HG03439 (cell line): ENCODE measurements at regions not wholly inside any gene's neighbourhood (a gene's known extent, or its start where the extent isn't known, plus 50 kb on each side); places are given as distances from the start of the nearest gene placed in this dataset.

Experiments
- ATAC-seq: cut with Tn5 transposase; IDR thresholded peaks from one replicate; pipeline ENCODE4 v1.9.1; 2021; ENCODE audit warnings: mild to moderate bottlenecking, moderate library complexity; ENCODE audit not compliant: unreplicated experiment

DNA sequence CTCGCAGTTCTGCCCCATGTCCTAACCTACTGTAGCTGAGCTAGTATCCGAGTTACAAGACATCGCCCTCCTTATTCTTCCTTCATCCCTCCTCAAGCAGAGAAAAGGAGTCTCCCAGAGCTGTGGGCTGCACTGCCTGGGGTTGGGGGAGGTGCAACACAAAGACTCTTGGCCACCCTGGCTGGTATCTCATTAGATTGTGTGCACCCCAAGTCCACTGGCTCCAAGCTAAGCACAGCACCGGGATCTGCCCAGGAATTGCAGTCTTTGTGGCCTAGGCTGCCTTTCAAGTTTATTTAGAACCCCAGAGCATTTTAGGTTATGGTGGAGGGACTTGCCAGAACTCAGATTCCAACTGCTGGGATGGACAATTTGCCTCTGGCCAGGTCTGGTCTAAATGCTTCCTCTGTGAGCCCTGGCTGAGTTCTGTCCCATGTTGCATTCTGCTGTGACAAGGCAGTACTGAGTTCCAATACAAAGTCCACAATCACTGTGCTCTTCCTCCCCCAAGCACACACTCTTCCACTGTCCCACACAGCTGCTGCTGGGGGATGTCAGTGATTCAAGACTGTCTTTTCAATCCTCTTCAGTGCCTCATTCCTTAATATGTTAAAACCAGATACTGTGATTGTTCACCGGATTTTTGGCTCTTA is 169.6 kb upstream of the CLEC14A start:
- no peak for ATAC-seq

DNA sequence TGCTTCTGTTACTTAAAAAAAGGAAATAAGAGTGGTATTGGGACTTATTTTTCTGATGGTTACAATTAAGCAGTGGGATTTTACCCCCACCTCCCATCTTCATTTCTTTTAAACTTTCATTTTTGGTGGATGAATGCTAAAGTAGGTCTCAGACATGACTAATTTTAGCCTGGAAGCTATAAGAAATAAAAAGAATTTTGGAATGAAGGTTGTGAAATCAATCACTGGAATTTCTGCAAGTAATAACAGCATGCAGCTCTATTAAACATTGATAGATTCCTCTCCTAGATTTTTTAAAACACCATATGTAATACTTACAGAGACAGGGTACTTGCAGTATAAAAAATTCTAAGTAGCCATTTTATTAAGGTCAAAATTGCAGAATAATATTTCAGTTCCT is 164.2 kb upstream of the CLEC14A start:
- ATAC-seq, result no peak

DNA sequence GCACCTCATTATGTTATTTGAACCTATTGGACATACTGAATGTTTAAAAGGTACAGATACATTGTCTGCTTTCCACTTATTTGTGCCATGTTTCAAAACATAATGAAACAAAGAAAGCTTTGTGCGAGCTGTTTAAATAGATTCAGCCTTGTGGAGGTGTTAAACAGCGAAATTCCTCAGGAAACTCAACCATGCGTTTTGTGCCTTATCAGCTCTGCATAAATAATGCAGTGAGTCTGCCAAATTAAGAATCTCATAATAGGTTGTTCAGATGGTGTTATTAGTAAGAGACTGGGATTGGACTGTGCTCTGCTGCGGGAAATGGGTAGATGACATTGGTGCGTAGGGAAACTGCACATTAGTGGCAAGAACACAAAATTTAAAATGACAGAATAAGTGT is 163.7 kb upstream of the CLEC14A start:
- no peak for ATAC-seq

DNA sequence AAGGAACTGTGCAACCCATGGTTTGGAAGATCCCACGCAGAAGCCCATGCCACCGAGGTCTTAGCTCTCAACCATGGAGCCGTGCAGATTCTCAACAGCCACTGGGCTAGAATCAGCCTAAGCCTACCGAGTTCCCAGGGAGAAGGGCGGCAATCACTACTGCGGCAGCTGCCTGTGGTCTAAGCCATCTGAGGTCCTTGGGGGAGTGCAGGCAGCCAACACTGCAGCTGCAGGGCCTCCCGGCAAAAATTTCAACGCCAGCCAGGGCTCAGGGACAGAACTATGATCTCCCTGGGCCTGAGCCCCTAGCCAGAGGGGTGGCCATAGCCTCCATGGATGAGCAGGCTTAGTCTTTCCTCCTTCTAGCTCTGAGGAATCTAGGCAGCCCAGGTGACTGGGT is 156.8 kb upstream of the CLEC14A start:
- no peak for ATAC-seq

DNA sequence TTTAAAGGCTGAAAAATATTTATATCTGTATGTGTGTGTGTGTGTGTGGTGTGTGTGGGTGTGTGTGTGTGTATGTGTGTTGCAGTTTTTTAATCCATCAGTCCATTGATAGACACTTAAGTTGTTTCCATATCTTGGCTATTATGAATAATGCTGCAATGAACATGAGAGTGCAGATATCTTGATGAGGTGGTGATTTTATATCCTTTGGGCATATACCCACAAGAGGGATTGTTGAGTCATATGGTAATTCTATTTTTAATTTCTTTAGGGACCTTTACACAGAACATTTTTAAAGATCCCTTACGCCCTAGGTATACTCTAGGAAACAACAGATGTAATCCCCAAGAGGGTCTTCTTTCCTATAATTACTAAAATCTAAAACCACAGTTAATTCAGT is 154.5 kb upstream of the CLEC14A start:
- ATAC-seq, result no peak

DNA sequence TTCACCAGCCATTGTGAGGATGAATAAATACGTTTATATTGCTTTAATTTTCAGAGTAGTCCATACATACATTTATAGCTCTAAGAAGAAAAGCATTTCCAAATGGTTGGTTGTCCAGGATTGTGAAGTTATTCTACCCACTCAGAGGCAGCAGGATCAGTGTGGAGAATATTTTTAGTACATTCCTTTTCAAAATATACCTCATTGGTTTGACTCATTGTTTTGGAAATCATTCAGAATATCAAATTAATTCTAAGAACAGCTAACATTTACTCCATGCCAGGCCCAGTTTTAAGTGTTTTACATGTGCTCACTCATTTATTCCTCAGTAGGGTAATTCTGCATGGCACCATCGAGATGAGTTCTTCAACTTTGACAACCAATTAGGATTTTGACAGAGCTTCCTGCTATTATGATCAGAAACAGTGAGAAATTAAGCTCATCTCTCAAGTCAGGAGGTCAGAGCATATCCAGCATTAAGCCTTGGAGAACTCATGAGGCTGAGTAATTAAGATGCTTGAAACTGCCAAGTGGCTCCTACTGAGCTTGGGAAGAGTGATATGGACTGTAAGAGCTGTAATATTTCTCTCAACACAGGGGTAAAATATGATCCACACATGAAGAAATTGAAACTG is 153.3 kb upstream of the CLEC14A start:
- no peak for ATAC-seq

DNA sequence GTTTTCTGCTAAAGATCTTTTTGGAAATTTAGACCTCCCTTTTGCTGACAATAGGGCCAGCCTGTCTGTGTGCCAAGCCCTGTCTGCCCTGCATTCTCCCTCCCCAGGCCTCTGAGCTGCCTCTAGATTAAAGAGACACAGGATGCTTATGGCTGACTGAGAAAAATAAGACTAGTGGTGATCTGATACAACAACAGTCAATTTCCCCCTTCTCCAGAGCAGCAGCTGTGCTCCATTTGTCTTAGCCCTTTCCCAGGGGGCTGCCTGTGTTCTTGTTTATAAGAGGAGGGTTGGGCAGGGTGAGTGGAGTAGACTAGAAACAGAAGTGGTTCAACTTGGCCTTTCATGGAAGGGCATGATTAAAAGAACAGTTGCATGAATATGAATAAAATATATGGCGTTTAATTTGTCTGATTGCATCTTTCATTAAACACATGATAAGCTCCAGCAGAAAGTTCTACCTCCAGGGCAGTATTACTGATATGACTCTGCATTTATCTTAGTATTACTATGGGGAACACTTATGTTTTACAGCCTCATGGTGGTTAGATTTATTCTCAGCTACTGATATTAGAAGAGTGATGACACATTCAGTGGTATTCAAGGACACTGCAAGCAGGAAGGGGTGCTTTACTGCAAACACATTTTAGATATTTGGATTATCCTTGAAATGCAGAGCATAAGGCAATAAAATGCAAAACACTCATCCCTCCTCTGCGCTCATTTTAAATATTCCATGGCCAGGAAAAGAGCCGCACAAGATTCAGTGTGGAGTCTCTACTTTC is 150.2 kb upstream of the CLEC14A start:
- no peak for ATAC-seq

DNA sequence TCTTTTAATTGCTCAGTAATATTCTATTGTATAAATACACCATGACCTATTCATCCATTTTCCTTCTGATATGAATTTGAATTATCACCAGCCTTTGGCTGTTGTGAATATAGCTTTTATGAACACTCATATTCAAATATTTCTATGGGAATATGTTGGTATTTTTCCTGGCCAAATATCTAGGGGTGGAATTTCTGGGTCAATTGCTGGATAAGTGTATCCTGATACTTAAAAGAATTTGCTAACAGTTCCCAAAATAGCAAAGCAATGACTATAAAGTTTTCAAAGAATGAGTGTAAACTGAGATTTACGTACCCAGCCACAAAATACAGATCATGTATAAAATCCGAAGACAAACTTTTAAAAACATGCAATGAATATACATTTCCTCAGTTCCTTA is 148.7 kb upstream of the CLEC14A start:
- no peak for ATAC-seq

DNA sequence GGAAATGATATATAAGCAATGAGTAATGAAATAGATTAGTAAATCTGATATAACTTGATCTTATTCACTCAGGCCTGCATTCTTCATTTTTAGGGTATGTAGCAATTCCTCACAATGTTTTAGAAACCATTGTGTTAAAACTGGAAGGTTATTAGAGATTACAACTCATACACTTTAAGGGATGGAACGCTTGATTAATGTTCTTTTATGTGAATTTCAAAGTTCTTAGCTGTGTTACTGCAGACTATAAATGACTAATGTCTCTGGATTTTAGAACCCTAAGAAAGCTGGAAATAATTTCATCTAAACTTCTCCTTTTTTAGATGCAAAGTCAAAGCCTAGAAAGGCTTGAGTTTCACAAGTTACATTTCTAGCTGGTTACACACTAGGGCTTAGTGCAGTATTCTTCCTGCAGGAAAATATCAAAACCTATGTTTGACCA is 148.2 kb upstream of the CLEC14A start:
- ATAC-seq, result no peak

DNA sequence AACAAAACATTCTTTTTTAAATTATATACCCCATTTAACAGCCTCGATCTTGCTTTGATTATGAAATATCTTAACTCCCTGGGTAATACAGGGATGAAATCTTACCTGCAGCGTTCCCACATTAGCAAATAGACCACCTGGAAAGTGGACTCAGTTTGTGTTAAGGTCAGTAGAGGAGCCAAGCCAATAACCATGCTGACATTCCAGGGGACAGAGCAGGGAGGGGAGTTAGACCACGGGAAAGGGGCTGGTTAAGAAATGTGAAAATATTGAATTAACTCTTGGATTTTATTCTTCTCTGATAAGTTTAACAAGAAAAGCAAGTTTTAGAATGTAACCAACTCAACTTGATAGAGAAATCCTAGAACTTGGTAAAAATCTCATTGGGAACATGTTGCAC is 144.9 kb upstream of the CLEC14A start:
- no peak for ATAC-seq

DNA sequence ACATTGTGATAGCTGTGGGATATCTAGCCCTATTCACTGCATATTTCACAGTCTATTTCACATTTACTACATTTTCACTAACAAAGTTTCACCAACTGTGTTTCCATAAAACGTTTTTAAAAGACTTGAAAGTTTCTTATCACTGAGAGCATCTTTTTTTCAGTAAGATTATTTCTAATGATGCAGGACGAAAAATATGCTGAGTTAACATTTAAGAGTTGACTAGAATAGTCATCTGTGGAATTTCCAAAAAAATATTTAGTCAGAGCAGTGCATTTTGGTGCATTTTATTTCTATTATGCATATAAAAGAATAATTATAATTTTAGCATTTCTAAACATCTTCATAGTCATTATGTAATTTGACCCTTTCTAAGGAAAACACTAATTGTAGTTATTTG is 143.8 kb upstream of the CLEC14A start:
- no peak for ATAC-seq

DNA sequence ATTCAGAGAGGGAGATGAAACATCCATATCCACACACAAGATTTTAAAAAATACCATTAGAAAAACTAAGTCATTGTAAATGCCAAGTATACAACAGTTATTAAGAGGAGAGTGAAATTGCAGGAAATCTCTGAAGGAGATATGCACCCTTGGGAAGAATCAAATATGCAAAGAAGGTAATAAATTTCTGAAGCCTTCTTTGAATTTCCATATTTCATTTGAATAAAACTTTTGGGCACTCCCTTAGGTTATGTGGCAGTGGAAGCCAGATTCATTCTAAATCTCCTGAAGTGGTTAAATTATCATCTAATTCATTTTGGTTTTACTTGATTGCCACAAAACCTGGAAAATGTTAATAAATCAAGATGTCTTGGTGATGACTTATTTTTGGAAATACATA is 138.9 kb upstream of the CLEC14A start:
- no peak for ATAC-seq

DNA sequence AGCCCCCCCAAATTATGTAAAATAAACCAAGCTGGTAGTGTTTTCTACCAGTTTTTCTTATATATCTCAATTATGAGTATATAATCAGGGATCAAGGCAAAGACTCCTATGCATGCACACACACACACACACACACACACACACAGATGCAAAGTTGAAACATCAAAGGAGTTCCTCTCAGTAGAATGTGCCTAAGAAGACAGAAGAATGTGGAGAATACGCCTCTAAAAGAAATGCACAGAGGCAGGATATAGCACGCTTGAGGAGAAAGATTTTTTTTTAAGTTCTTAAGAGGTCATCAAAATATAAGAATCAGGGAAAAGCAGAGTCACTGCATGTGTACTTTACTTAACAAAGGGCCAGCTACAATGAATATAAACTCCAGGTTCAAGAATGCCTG is 138.2 kb upstream of the CLEC14A start:
- no peak for ATAC-seq

DNA sequence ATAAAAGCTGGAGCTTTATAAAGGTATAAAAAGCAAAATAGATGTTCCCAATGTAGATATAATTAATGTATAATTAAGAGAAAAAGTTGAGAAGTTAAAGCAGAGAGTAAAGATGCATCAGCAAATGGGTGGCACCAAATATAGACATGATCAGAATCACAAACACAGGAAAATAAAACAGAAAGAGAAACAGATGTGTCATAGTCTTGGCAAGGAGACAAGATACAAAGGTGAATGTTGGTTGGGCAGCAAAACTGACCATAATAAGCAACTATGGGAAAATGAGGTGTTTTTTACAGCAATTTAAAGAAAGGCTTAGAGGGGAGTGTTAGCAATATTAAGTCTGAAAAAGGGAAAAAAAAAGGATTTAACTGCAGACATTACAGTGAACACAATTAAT is 135.4 kb upstream of the CLEC14A start:
- peak; percentile 63 for ATAC-seq

DNA sequence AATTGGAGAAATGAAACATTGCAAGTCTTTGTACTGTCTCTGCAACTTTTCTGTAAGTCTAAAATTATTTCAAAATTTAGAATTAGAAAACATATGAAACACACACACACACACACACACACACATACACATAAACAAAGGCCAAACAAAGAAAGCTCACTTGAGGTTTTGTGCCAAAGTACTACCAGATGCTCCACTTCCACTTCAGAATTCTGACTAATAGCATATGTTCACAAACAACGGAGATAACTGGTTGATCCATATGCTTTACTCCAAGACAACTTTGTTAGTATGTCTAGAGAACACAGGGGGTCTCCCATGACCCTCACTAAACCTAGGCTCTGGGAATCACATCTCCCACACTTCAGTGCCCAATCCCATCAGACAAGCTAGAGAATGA is 133.8 kb upstream of the CLEC14A start:
- no peak for ATAC-seq

DNA sequence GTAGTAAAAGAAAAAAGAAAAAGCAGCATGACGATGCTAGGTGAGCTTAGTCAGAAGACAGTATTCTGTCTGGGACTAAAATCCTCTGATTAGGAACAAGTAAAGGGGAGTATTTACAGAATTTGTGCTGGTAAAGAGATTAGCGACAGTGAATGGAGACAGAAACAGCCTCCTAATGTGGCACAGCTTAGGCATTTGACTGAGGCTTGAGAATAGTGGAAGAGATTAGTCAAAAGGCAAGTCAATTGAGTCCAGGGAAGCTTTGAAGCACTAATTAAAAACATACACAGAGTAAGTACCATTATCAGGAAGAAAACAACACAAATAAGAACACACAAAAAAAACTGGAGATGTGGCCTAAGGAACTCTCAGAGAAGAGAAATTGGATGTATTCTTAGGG is 131.9 kb upstream of the CLEC14A start:
- no peak for ATAC-seq

DNA sequence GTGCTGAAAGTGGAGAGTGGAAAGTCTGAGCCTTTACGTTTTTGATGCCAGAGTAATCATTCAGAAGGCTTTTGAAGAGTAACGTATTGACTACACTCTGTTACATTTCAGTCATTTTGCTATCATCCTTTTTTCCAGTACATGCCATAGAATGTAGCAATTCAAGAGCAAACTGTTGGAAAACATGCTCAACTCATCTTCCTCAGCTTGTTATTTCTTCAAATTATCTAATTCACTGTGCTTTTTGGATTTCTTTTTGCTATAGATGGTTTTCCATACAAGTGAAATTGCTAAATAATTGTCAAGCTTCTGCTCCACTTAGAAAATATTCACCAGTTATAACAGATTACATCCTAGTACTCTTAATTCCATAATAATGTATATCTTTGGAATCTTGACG is 129.9 kb upstream of the CLEC14A start:
- ATAC-seq, result no peak

DNA sequence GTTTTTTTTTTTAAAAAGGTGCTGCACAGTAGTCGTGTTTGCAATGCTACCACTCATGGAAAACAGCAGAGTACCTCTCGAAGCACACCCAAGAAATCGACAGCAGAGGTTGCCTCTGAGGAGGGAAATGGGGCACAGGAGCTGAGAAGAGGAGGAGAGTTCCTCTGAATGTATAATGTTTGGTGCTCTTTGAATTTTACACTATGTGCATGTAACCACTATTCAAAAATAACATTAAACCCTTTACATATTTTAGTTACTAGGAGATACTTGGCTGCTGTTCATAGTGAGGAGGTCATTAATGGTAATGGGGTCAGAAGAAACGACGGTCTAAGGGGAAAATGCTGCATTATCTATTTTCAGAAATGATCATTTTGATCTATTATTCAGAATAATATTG is 129.4 kb upstream of the CLEC14A start:
- ATAC-seq, result no peak

DNA sequence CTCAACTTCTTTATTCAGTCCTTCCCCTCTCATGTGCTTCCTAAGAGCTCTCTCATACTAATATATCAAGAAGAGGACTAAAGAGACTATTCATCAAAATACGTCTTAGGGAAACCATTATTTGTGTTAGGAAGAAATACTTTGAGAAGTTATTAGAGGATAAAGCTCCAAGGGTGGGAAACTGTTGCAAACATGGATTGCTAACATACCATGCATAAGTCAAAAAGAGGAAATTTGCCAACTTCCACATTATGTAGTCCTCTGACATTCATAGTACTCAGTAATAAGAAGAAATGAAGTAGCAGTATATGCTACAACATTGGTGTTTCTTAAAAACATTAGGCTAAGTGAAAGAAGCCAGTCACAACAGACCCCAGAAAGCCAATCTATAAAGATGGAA is 128.8 kb upstream of the CLEC14A start:
- no peak for ATAC-seq

DNA sequence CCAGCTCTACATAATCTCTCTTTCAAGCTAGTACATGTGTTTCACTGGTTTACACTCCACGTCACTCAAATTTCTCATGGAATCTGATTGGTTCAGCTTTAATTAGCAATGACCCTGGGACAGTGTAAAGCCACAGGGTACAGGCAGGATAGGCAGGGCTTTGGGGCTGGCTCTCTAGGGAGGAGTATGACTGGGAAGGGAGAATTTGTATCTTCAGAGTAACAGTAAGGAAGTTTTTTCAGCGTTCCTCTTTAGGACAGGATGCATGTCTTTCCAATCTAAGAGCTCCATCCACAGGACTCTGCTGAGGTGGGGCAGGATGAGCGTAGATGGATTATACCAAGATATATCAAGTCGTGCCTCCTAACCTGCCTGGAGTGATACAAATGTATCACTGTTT is 112.0 kb upstream of the CLEC14A start:
- ATAC-seq, result no peak

DNA sequence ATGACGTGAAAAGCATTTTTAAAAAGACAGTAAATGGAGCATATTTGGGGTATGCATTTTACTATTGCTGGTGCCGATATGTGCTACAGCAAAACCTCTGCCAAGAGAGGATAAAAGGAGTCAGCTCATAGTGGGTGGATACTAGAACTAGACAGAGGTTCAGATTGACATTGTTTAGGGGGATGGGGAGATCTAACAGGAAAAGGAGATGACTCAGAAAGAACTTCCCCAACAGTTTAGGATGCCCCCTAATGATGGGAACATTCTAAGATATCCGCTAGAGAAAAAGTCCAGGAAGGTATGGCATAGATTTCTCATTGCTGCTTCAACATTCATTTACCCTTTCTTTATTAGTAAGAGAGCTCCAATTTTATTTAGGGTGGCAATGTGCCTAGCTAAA is 110.5 kb upstream of the CLEC14A start:
- ATAC-seq, result no peak

DNA sequence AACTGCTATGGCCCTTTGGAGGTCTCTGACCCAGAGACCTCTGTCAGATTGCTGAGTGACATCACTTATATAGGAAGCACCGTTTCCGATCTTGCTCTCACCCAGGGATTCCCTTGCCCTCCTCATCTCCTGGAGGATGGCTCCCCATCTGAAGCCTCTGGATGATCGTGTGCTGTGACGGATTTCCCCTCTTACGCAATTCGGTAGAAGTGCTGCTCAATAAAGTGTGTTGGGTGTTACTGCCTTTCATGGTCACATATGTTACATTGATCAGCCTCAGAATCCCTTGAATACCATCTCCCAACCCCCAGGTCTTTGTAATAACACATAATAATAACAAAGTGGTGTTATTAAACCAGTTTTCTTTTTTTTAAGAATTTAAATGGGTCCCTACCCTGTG is 107.3 kb upstream of the CLEC14A start:
- no peak for ATAC-seq
